ENCODE measurements at regions not wholly inside any gene's neighbourhood (a gene's known extent, or its start where the extent isn't known, plus 50 kb on each side); places are given as distances from the start of the nearest gene placed in this dataset.

DNA sequence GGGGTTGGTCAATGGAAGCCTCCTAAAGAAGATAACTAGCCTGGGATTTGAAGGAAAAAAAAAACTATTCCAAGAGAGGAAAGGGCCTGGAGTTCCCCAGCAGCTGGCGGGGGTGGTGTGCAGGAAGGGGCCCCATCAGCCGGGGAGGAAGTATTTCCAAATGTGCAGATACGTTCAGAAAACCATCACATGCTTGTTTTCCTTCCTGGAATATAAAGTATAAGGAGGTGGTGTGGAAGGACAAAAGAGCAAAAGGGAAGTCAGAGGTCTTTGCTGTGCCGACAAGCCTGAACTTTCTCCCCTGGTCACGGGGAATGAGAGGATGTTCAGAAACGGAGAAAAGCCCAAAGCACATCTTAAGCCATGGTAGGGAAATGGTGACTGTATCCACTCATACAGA is 72.0 kb upstream of the BACE2 start:
- Histone ChIP-seq H3K9me2 (ENCODE audit: low read depth, low read length) (no peaks in the 10 kb centered on the region), H3K27ac (ENCODE audit: low read depth, low read length, poor library complexity, severe bottlenecking) (no peak overlapping the region), H3F3A (ENCODE audit: insufficient read depth, low read length) (no peaks in the 10 kb centered on the region), H3K79me2 (ENCODE audit: insufficient read depth, low read length) (no peaks in the 10 kb centered on the region), H3K4me2 (ENCODE audit: low read length) (no peak overlapping the region), H3K4me1 (ENCODE audit: insufficient read depth, low read length, severe bottlenecking) (no peaks in the 10 kb centered on the region), H3K27me3 (ENCODE audit: insufficient read depth, low read length) (peaks cover 3% of the 10 kb centered on the region; the same call in 1 of the 2 replicates), H2AFZ (ENCODE audit: low read length) (no peak overlapping the region), H3K9me3 (ENCODE audit: low read length) (no peaks in the 10 kb centered on the region), H3K4me3 (ENCODE audit: low read depth, low read length, poor library complexity, severe bottlenecking) (no peak overlapping the region), H3K36me3 (ENCODE audit: insufficient read depth, low read length) (no peaks in the 10 kb centered on the region), H3K9ac (ENCODE audit: low read length) (no peak overlapping the region), H4K20me1 (ENCODE audit: insufficient read depth, low read length) (no peaks in the 10 kb centered on the region)
- TF ChIP-seq EZH2 (IDR thresholded peaks at IDR 0.05; ENCODE audit: borderline replicate concordance, low read length) (no peak), CTCF (IDR thresholded peaks at IDR 0.05; ENCODE audit: low read length) (no peak)

DNA sequence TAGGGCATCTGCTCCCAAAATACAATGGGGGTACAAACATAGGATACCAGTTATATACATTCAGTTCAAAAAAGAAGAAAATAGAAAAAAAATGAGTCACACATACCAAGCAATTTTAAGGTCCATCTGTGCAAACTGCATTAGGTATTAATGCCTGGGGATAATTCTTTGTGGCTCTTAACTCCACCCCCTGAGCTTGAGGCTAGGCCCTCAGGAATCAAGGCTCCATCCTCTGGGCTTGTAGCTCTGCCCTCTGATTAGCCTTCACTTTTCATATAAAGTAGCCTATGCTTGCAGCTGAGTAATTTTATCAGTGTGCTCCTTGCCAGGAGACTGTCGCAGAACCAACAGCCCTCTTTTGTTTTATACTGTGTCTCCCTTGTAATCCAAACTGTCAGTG is 69.9 kb upstream of the BACE2 start:
- Histone ChIP-seq H3K9ac (ENCODE audit: low read length) (no peak overlapping the region), H3K36me3 (ENCODE audit: insufficient read depth, low read length) (no peaks in the 10 kb centered on the region), H3K9me2 (ENCODE audit: low read depth, low read length) (no peaks in the 10 kb centered on the region), H3F3A (ENCODE audit: insufficient read depth, low read length) (no peaks in the 10 kb centered on the region), H3K4me2 (ENCODE audit: low read length) (no peak overlapping the region), H3K4me1 (ENCODE audit: insufficient read depth, low read length, severe bottlenecking) (no peaks in the 10 kb centered on the region), H3K4me3 (ENCODE audit: low read depth, low read length, poor library complexity, severe bottlenecking) (no peak overlapping the region), H4K20me1 (ENCODE audit: insufficient read depth, low read length) (no peaks in the 10 kb centered on the region), H3K9me3 (ENCODE audit: low read length) (no peaks in the 10 kb centered on the region), H3K27me3 (ENCODE audit: insufficient read depth, low read length) (peaks cover 3% of the 10 kb centered on the region; the same call in 1 of the 2 replicates), H2AFZ (ENCODE audit: low read length) (no peak overlapping the region), H3K27ac (ENCODE audit: low read depth, low read length, poor library complexity, severe bottlenecking) (no peak overlapping the region), H3K79me2 (ENCODE audit: insufficient read depth, low read length) (no peaks in the 10 kb centered on the region)
- TF ChIP-seq CTCF (IDR thresholded peaks at IDR 0.05; ENCODE audit: low read length) (no peak), EZH2 (IDR thresholded peaks at IDR 0.05; ENCODE audit: borderline replicate concordance, low read length) (no peak)

- Histone ChIP-seq H3K4me3 (ENCODE audit: low read depth, low read length, poor library complexity, severe bottlenecking) (no peak overlapping the region), H3K79me2 (ENCODE audit: insufficient read depth, low read length) (no peaks in the 10 kb centered on the region), H3K9ac (ENCODE audit: low read length) (no peak overlapping the region), H2AFZ (ENCODE audit: low read length) (no peak overlapping the region), H3K36me3 (ENCODE audit: insufficient read depth, low read length) (no peaks in the 10 kb centered on the region), H3K9me2 (ENCODE audit: low read depth, low read length) (no peaks in the 10 kb centered on the region), H3K27me3 (ENCODE audit: insufficient read depth, low read length) (peaks cover 3% of the 10 kb centered on the region; the same call in 1 of the 2 replicates), H3F3A (ENCODE audit: insufficient read depth, low read length) (no peaks in the 10 kb centered on the region), H4K20me1 (ENCODE audit: insufficient read depth, low read length) (no peaks in the 10 kb centered on the region), H3K4me2 (ENCODE audit: low read length) (no peak overlapping the region), H3K4me1 (ENCODE audit: insufficient read depth, low read length, severe bottlenecking) (no peaks in the 10 kb centered on the region), H3K27ac (ENCODE audit: low read depth, low read length, poor library complexity, severe bottlenecking) (no peak overlapping the region), H3K9me3 (ENCODE audit: low read length) (no peaks in the 10 kb centered on the region)
- TF ChIP-seq CTCF (IDR thresholded peaks at IDR 0.05; ENCODE audit: low read length) (no peak), EZH2 (IDR thresholded peaks at IDR 0.05; ENCODE audit: borderline replicate concordance, low read length) (no peak)
These were observed 69.4 kb upstream of the BACE2 start for GRCh38 chr21:41098481-41099042.
